HG03135 (cell line): ENCODE measurements at regions not wholly inside any gene's neighbourhood (a gene's known extent, or its start where the extent isn't known, plus 50 kb on each side); places are given as distances from the start of the nearest gene placed in this dataset.
"Not testable (repeated sequence)": the region's sequence is repeated elsewhere in the genome, so short reads cannot be mapped to it uniquely, and the experiment has no call there.

Experiments
- ATAC-seq: cut with Tn5 transposase; IDR thresholded peaks from one replicate; pipeline ENCODE4 v1.9.1; 2021; ENCODE audit warnings: mild to moderate bottlenecking, moderate library complexity; ENCODE audit not compliant: unreplicated experiment

DNA sequence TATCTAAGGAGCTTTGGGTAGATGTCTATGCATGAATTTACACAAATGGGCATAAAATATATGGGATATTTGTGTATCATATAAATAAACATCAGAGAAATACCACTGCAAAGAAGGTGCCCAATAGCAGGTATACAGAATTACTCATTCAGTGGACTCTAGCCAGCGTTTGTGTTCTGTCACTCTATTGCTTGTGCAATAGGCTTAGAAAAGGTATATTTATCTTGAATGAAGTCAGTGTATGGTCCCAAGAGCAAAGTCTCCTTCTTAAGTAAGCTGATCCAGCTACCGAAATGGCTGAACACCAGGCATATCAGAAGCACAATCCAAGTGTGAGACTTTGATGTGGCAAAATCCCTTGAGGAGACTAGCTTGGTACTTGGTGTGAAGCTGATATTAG, 1058.4 kb downstream of the SORCS1 start:
- no peak for ATAC-seq

DNA sequence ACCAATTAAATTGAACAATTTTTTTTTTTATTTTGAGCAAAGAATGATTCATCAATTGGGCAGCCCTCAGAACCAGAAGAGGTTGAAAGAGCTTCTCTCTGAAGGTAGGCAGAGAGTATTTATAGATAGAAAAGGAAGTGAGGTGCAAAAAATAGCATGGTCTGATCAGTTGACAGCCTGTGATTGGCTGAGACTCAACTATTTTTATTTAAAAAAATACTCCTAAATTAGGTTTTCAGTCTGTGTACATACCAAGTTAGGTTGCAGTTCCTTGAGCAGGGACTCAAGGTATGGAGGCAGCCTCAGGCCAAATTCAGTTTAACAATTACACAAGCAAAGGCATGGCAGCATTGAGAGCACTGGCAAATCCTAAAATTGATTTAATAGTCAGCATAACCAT, 1074.7 kb downstream of the SORCS1 start:
- ATAC-seq, result no peak

DNA sequence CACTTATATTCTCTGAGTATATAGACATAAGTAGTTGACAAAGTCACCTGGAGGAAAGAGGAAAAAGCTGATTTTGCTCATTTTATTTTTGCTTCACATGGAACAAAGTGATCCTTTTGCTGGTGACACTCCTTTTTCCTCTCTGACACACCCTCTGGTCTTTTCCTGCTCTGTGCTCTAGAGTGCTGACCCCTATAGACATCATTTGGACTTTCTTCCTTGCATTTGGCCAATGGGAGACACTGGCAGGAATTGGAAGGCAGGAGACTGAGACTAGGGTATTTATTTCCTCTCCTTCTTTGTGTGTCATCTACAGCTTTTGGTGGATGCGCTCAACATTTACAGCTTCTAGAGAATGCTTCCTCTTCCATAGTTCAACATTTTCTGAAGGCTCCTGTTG, 1078.1 kb downstream of the SORCS1 start:
- no peak for ATAC-seq

DNA sequence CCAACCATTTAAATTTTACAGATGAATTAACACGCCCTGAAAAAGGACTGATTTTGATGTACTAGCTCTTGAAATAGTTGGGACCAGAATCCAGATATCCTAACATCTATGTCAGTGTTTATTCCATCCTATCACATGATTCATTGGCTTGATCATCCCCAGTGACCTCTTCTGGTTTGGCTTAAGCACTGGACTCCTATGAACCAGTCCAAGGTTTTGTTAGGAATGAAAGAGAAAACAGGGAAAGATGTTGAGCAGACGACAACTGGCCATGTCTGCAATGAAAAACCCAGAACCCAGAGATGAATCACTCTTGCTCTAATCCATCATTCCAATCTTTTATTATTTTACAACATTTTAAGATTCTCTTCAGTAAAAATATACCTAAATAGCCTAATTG, 1080.9 kb downstream of the SORCS1 start:
- no peak for ATAC-seq

DNA sequence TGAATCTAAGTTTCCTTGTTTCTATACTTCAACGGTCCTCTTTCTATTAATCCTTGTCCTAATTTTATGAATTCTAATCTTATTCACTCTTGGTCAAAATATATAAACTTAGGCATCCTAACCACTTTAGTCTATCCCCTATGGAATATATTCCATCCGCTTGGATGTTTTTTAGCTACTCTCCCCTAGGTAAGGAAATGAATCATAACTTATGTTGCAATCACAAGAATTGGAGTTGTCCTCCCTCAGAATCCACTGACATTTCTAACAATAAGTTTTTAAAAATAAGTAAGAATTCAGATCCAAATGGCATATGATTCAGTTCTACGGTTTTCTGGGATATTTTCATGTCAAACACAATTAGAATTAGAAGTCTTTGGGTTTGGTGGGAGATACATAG, 1081.6 kb downstream of the SORCS1 start:
- no peak for ATAC-seq

DNA sequence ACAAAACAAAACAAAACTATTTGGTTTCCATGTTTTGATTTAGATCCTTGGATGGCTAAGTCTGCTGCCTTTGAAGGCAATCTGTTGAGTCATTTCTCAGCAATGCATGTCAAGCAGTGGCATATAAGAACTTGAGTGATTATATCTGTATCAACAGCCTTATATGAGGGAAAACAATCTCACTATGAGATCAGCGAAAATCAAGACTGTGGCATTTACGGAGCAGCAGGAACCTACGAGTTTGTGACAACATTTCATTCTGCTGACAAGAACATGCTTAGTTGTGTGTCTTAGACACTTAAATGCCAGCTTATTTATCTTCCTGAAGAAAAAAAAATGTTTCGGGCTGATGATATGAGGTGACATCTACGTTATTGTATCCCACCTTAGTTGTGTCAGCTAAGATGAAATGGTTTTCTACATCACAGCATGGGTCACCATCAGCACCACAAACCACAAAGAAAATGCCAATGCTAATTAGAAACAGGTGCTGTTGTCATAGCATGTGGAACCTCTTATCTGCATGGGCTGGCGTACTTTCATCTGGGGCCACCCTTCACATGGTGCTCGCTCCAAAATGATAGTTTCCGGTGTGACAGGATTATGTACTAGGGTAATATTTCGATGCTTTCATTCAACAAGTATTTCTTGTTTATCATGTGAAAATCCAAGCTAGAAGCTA, 1085.5 kb downstream of the SORCS1 start:
- no peak for ATAC-seq

DNA sequence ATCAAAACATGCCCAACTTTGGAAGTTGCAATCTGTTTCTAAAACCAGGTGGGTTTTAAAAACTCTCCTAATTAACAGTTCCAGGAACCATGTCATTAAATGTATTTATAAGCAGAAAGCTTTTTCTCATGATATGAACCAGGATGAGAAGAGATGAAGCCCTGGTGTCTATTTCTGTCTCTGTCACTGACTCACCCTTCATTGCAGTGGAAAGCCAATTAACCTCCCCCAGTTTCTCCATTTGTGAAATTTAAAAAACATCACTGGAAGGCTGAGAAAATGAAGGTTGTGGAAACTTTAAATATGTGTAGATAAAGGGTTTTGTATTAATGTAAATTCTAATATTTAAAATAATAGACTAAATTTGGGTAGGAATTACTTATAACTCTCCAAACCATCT, 1088.0 kb downstream of the SORCS1 start:
- ATAC-seq, result no peak

DNA sequence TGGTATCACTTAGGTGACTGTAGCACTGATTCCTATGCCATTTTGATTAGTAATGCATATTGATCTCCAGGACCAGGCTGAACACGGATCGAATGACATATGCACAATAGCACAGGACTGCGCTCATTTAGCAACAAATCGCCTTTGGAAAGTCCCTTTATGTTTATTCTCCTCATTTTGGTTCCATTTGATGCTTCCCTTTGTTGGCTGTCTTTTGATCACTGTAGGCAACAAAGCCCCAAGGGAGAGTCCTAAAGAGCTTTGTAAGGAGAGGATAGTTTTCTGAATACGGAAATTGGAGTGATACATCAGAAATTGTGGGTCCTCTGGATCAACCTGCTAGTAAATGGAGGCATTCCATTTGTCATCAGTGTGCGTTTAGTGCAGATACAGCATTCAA, 1111.4 kb downstream of the SORCS1 start:
- no peak for ATAC-seq

DNA sequence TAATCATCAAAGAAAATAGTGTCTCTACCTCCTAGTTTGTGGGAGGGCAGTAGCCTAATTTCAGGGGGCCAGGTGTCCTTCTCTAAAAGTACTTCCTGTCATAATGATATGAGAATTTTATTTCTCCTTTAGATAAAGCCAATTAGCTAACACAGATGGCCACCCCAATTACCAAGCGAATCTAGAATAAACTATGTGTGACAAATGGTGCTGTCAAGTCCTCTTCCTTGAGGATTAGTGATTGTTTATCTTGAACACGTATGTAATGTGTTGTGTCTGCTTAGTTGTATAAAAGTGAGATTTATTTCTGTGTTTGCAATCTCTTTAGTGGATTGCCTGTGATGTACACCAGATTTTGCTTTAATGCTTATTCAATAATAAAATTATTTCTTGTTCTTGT, 1120.0 kb downstream of the SORCS1 start:
- ATAC-seq, result no peak

DNA sequence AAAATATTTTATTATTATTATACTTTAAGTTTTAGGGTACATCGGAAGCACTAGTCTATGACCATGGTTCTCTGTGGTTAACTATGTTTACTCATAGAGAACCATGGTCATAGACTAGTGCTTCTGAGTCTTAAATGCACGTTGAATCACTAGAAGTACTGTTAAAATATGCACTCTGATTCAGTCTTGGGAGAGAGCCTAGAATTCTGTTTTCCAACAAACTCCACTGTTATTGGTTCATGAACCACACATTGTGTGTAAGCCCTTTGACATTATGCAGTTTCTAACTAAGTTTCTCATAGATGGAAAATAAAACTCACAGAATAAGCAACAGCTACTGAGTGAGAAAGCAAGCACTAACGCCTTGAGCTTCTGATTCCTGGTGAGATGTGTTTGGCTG, 1120.6 kb downstream of the SORCS1 start:
- no peak for ATAC-seq

DNA sequence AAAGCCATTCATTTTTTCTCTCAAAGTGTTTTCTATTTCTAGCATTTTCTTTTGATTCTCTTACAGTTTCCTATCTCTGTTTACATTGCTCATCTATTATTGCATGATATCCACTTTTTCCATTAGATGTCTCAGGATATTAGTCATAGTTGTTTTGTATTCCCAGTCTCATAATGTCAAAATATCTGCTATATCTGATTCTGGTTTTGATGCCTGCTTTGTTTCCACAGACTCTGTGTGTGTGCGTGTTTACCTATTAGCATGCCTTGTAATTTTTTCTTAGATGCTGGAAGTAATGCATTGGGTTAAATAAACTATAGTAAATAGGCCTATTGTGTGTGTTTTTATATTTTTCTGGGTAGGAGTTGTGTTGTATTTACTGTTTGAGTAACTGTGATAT, 1126.3 kb downstream of the SORCS1 start:
- no peak for ATAC-seq

DNA sequence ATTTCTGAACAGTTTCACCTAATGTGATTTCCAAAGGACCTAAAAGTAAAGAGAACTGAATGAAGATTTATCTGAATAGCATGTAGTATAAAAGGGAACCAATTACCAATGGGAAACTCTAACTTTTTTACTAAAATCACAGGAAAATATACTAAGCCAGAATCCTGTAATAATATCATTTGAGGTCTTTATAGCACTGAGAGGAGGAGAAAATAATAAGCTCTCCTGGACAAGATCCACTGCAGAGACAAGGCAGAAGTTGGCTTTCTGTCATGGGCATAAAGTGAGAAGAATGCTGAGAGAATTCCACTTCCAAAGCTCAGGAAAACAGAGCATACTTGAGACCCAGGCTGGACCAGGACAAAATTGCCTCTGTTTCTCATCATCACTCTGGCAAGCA, 1131.4 kb downstream of the SORCS1 start:
- ATAC-seq, result no peak

DNA sequence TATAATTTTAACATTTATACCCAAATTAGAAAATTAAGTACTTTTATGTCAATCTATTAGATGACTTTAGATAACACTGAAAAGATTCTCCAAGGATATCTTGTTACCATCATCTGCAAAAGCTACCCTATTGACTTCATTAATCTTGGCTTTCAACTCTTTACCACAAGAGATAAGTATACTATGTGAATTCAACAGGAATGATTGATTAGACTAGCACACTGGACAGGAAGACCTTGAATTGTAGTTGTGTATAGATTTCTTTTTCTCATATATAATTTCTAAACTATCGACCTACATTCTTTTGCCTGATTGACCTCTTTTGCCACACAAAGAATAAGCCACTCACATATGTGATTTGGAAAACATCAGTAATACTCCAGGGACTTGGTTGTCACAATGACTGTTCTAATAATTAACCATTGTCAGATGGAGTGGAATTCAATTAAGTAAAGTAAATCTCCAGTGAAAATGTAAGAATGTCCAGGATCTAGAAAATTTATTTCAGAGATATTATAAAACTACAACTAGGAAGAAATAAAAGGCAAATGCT, 1132.0 kb downstream of the SORCS1 start:
- no peak for ATAC-seq

DNA sequence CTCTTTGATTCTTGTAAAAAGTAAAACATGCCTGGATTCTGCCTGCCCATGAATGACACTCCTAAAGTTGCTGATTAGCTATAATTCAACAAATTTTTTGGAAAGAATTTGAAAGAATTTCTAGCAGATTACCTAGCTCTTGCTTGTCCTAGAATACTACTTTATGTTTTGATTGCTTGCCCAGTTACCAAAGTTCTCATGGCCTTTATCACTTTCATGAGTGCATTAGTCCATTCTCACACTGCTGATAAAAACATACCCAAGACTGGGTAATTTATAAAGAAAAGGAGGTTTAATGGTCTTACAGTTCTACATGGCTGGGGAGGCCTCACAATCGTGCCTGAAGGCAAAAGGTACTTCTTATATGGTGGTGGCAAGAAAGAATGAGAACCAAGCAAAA, 1137.3 kb downstream of the SORCS1 start:
- ATAC-seq, result no peak

DNA sequence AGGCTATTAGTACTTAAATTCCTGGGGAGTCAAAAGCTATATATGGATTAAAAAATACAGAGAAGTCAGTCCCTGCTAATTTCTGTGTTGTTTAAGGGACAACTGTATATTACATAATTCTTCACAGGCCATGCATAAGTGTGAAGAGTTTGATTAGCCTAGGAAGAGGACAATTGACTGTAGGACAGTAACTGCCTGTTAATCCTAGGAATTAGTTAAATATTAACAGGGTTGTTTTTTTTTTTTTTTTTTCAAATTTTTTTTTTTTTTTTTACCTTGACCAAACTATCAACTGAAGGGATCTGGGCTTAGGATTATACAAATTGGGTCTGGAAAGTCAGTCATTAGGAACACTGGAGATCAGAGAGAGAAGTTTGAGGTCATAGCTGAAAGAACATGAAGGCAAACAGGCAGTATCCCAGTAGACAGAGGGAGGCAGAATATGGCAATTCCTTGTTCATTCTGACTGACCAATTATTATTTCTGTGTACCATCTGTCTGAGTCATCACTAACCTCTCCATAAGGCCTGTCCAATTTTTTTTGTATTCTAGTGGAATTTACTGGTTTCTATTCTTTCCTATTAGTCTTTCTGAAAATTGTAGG, 1139.2 kb downstream of the SORCS1 start:
- no peak for ATAC-seq

DNA sequence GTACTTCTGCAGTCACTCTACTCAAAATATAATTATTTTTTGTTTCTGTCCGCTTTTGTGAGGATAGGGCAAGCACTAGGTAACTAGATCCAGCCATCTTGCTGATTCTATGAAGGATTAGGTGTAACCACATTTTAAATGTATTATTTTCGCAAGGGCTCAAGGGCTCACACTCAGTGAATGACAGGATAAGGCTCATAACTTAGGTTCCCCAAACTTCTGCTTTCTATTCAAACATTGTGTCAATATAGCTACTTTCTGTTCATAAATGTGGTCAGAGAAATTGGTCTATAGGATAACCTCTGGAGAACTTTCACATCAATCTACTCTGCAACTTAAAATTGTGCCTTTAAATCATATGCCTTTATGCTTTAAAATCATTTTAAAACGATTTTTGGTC, 1141.2 kb downstream of the SORCS1 start:
- no peak for ATAC-seq

DNA sequence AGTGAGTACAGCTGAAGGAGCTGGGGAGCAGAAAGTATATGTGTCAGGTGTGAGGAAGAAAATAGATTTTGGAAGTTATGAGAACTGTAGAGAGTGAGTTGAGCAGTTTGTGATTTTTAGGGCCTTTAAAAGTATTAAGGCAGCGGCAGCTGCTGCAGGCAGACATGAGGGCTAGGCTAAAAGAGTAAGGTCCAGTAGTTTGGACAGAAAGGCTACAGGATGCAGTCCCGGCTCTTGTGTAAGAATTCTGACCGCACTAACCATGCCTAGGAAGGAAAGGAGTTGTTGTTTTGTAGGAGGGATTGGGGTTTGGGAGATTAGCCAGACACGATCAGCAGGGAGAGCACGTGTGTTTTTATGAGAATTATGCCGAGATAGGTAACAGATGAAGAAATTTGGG, 1144.9 kb downstream of the SORCS1 start:
- not testable (repeated sequence) for ATAC-seq

DNA sequence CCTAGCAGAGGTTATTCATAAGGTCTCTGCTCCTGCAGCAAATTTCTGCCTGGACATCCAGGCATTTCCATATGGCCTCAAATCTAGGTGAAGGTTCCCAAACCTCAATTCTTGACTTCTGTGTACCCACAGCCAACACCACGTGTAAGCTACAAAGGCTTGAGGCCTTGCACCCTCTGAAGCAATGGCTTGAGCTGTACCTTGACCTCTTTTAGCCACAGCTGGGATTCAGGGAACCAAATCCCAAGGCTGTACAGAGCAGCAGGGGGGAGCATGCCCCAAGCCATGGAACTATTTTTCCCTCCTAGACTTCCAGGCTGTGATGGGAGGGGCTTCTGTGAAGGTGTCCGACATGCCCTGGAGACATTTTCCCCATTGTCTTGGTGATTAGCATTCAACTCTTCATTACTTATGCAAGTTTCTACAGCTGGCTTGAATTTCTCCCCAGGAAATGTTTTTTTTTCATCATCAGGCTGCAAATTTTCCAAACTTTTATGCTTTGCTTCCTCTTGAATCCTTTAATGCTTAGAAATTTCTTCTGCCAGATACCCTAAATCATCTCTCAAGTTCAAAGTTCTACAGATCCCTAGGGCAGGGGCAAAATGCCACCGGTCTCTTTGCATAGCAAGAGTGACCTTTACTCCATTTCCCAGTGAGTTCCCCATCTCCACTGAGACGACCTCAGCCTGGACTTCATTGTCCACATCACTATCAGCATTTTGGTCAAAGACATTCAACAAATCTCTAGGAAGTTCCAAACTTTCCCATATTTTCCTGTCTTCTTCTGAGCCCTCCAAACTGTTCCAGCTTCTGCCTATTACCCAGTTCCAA, 1148.9 kb downstream of the SORCS1 start:
- not testable (repeated sequence) for ATAC-seq

DNA sequence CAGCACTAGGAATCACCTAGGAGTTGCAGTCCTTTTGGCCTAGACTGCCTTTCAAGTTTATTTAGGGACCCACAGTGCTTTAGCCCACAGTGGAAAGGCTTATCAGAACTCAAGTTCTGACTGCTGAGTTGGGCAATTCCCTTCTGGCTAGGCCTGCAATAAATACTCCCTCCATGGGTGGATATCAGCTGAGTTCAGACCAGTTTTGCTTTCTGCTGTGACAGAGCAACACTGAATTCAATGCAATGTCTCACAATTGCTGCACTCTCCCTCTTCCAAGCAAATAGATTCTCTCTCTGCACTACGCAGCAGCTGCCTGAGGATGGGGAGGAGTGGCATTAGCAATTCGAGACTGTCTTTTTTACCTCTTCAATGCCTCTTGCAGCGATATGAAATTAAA, 1153.3 kb downstream of the SORCS1 start:
- no peak for ATAC-seq

DNA sequence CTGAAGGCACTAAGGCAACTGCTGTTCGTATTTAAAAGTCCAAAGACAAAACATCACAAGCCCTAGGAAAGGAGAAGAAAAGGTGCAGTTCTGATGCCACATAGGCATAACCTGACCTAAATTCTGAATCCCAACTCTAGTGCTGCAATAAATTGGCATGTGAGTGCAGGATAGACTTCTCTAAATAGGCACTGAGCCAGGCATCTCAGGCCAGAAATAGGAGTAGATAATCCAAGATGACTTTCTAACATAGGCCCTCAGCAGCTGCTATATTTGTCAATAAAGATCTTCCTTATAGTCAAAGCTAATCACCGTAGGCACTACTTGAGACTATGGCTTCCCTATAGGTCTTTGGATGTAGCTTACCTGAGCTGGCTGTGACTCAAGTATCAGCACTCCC, 1163.8 kb downstream of the SORCS1 start:
- ATAC-seq, result no peak

DNA sequence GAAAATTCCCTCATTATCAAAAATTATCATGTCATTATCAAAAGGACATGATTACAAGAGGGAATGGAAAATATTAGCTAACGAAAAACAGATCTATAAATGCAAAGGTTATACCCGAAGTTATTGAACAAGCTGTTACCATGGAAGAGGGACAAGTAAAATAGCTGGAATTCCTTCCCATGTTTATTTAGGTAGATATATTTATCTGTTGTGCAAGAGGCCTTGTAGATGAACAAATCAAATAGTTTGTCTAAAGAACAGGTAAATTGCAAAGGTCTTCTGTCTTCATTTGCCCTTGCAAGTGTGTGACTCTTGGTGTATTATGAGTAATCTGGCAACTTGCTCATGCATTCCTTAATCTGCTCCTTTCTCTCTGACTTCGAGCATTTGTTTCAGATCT, 1170.9 kb downstream of the SORCS1 start:
- ATAC-seq, result no peak

DNA sequence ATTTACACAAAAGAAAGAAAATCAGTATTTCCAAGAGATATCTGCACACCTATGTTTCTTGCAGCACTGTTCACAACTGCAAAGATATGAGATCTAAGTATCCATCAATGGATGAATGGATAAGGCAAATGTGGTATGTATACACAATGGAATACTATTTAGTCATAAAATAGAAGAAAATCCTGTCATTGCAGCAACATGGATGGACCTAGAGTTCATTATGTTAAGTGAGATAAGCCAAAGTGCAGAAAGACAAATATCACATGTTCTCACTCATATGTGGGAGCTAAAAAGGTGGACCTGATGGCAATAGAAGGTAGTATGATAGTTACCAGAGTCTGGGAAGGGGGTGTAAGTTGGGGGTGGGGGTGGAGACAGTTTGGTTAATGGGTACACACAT, 1171.6 kb downstream of the SORCS1 start:
- no peak for ATAC-seq
